GM21825 (cell line): ENCODE measurements at regions not wholly inside any gene's neighbourhood (a gene's known extent, or its start where the extent isn't known, plus 50 kb on each side); places are given as distances from the start of the nearest gene placed in this dataset.

ENCODE experiments used
- ATAC-seq: cut with Tn5 transposase; IDR thresholded peaks from one replicate; pipeline ENCODE4 v1.9.1; 2021; ENCODE audit warnings: mild to moderate bottlenecking, moderate library complexity; ENCODE audit not compliant: unreplicated experiment

DNA sequence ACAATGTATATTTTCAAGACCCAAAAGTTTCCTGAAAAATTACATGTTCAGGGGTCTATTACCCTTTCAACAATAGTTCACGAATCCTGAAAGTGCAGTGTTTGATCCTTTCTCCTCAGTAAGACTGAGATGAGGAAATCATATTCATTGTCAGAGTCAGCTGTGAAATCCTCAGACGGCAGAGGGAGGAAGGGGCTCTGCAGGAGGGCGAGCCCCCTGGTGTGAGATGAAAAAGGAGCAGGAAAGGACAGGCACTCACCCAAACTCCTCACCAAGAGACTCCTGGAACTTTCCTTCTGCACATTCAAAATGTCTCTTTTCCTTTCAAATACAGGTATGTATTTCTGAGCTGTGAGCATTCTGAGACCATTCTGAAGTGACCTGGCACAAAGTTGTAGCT is 150.3 kb upstream of the HABP2 start:
- ATAC-seq, result no peak

DNA sequence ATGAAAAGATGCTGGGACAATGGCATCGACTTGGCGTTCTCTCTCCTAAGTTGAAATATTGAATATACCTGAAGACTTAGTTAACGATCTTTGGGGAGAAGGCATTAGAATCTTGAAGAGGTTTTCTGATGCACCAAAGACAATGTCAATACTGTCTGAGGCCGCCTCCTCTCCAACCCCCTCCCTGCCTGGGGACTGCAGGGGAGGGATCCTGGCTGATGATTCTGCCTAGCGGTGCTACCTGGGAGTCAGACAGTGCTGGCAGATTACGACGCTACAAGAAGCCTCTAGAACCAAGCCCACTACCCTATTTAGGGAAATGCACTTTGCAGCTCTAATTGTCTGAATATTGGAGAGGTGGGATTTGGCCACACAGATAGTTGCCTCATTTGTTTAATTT is 145.6 kb upstream of the HABP2 start:
- ATAC-seq, result no peak

DNA sequence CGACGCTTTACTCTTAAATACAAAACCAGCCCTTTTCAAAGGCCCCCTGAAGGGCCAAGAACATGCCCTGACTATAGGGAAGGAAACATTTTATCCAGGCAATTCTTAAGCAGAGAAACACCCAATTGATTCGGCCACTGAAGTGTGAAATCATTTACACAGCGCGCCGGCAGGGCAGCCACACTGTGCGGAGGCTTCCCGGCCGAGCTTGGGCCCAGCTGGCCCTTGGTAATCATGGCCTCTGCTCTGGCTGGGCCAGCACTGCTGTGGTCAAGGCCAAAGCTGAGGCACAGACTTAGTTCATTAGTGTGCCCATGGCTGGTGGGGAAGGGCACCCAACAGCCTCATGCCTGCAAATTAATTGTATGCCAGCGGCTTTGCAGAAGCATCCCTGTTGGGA is 143.7 kb upstream of the HABP2 start:
- no peak for ATAC-seq

DNA sequence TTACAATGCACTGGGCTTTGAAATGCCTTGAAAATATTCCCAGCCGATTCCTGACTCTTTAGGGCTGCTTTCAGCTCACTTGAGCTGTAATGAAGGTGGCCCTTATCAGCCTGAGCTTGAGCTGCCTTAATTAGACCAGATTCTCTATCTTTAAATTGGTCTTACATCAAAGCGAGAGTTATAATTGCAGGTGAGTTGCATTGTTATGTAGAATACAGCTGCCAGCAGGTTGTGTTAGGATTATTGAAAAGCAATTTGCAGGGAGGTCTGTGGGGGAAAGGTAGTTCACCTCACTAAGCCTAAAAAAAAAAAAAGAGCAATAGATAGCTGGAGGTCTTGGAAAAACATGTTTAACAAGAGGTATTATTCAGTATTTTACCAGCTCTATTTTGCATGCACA is 142.2 kb upstream of the HABP2 start:
- no peak for ATAC-seq

- ATAC-seq, result no peak
These were observed 141.4 kb upstream of the HABP2 start for GRCh38 chr10:113411456-113411855.

GRCh38 chr10:113412161-113412560 is 140.7 kb upstream of the HABP2 start:
- no peak for ATAC-seq

- no peak for ATAC-seq
These were observed 138.3 kb upstream of the HABP2 start for GRCh38 chr10:113414543-113414942.

DNA sequence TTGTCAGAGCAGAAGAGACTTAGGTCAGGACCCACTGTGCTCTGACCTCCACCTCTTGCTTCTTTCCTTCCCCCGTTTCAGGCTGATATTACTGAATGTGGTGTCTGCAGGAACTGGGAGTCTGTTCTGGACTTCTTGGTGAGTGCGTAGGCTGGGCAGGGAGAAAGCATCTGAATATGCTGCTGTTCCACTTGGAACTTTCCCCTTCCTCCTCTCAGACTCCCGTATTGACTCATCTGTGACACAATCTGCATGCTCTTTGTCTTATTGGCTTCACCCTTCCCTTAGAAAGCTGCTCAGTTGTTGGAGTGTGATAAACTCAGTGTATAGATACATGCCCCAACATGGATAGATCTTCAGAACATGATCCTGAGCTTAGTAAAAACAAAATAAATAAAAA is 137.6 kb upstream of the HABP2 start:
- no peak for ATAC-seq

DNA sequence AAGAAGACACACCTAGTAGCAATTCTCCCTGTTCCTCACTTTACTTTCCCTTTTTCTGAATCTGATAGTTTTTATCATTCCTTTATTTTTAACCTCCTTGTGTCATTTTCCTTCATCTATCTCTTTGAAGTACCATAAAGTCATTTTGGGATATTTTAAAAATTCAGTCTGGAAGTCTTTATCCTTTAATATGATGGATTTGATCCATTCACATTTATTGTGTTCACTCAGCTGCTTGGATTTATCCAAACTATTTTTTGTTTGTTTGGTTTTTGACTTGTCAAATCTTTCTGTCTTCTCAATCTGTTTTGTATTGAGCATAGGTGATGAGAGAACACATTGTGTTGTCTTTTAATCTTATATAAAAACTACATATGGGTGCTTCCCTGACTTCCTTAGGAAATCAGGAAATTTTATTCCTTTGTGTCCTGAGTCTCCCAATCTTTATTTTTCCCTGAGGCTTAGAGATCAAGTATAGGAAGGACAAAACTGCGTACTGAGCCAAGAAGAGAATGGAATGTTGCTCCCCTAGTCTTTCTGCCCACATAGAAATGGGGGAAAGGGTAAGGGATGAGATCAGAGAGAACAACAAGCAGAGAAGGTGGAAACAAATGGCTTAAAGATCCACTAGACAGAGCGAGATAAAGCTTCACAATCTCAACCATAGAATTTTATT is 132.7 kb upstream of the HABP2 start:
- no peak for ATAC-seq

DNA sequence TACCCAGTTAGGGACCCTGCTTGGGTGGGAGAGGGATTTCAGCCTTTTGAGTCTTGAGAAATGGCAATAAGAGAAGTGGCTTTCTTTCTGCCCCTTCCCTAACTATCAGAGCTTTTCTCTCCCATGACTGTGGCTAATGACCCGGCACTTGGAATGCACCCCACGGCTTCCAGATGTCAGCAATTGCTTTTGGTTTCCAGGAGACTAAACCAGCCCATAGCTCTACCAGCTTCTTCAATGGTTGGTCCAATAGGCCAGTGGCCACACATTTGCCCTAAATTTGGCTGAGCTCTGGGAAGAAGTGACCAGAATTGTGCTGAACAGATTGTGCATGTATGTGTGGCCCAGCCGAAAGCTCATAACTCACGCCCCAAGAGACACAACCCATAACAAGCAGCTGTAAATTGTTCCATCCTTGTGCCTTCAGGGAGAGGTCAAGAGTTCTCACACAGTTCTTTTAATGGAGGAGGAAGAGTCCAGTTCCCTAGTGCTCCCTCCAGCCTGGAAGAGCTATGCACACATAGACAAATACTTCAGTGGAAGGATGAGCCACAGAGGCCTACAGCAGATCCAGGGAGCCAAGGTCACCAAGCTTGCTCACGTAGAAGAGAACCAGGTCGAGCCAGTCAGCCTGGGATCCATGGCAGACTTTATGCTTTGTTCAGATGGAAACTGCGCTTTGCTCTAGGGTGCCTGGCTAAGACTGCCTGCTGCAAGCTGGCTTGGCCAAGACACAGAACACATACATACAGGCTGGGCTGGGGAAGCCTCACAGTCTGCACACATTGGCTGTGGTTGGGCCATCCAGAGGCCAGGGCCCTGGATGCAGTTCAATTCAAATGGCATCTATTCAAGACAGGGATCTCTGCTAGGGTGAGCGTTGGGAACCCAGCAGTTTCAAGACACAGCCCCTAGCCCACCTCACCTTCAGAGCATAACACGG is 131.8 kb upstream of the HABP2 start:
- no peak for ATAC-seq

- ATAC-seq, result no peak
These were observed 130.5 kb upstream of the HABP2 start for GRCh38 chr10:113422371-113422770.

- no peak for ATAC-seq
These were observed 128.7 kb upstream of the HABP2 start for GRCh38 chr10:113423981-113424721.

- no peak for ATAC-seq
These were observed 127.8 kb upstream of the HABP2 start for GRCh38 chr10:113425008-113425407.

- ATAC-seq, result no peak
These were observed 127.3 kb upstream of the HABP2 start for GRCh38 chr10:113425541-113425951.

GRCh38 chr10:113426181-113426877 is 126.5 kb upstream of the HABP2 start:
- ATAC-seq, result no peak

- ATAC-seq, result no peak
These were observed 125.6 kb upstream of the HABP2 start for GRCh38 chr10:113427236-113427735.

GRCh38 chr10:113427811-113428558 is 124.9 kb upstream of the HABP2 start:
- ATAC-seq, result no peak

DNA sequence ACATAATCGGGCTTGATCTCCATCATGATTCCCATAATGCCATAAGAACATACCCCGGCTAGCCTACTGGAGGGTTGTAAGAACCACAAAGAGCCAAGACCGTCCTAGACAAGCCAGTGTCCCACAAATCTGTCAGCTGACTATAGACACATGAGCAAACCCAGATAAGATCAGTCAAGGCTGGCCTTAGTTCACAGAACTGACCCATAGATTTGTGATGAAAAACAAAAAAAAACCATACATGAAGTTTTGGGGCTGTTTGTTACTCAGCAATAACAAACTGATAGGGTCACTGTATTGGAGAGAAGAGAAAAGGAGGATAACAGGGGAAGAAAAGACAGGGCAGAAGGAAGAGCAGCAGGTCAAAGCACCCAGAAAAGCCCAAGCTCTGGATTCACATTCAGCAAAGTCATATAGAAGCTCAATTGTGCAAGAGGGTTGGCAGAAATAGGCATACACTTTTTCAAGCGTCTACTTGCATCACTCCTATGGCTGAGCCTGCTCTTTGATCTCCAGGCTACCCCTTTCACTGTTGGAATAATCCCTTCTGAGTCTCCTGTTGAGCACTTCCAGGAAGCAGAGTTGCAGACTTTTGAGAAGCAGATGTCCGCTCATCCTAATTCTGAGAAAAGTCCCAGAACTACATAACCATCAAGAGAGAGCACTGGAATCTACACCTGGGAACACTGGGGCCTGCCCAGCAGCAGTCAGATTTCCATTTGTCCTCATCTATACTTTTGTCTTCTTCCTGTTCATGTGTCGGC is 122.0 kb upstream of the HABP2 start:
- no peak for ATAC-seq
